Tibial nerve (tissue), 4 donors: ENCODE measurements at regions not wholly inside any gene's neighbourhood (a gene's known extent, or its start where the extent isn't known, plus 50 kb on each side); places are given as distances from the start of the nearest gene placed in this dataset.

Source experiments
- CTCF ChIP-seq, 5 experiments: fragments of 200-600 bp in 3 of 5; fragments of 450-650 bp in 2 of 5; sonication (generic) in 3 of 5; IDR thresholded peaks; one replicate each; pipeline ENCODE4 v1.5.1; 2016 to 2019; ENCODE audit warnings: antibody characterized with exemption in 5 of 5, mild to moderate bottlenecking in 3 of 5, moderate library complexity in 2 of 5
- EP300 ChIP-seq, 2 donors: sonication (generic); formaldehyde crosslinking; IDR thresholded peaks; one replicate each; pipeline ENCODE4 v1.6.1; 2017; ENCODE audit warnings: antibody characterized with exemption in 2 of 2, mild to moderate bottlenecking in 1 of 2

GRCh38 chr16:86955136-86955855, 361.9 kb downstream of the C16orf95 start:
- no peak for TF ChIP-seq EP300 (IDR thresholded peaks at IDR 0.05)
- no peak for TF ChIP-seq CTCF (IDR thresholded peaks at IDR 0.05)
